ENCODE measurements at regions not wholly inside any gene's neighbourhood (a gene's known extent, or its start where the extent isn't known, plus 50 kb on each side); places are given as distances from the start of the nearest gene placed in this dataset.

GRCh38 chr4:28362169-28362568, 1501.5 kb downstream of the STIM2 start:
- H3K4me3 ChIP-seq (ENCODE audit: low read length in 3 of 3): no peak overlapping the region
- no peak for FAIRE-seq
- no peak overlapping the region for H3K9ac ChIP-seq (ENCODE audit: low read length in 3 of 3)
- intact Hi-C loops (cut with DNase I): no loop called here
- H3K4me1 ChIP-seq (ENCODE audit: control insufficient read depth in 2 of 3, insufficient read depth in 2 of 3, low read depth in 1 of 3, low read length in 3 of 3): no peaks in the 10 kb centered on the region
- no peak overlapping the region for H3K27ac ChIP-seq (ENCODE audit: low read depth in 2 of 2, low read length in 2 of 2)
- no peaks in the 10 kb centered on the region for H3K9me3 ChIP-seq (ENCODE audit: control insufficient read depth in 2 of 3, insufficient read depth in 1 of 3, low read length in 3 of 3)
- no peaks in the 10 kb centered on the region for H3K36me3 ChIP-seq (ENCODE audit: control insufficient read depth in 2 of 3, insufficient read depth in 3 of 3, low read length in 3 of 3)
- no peak for DNase-seq
- H3K27me3 ChIP-seq (ENCODE audit: control insufficient read depth, insufficient read depth, low read length): no peaks in the 10 kb centered on the region
- TF ChIP-seq CTCF (IDR thresholded peaks at IDR 0.05; ENCODE audit: borderline replicate concordance, extremely low read depth, insufficient read depth): no peak

GRCh38 chr4:28369499-28369898, 1508.9 kb downstream of the STIM2 start:
- Histone ChIP-seq H3K4me3 (ENCODE audit: low read length in 3 of 3) (no peak overlapping the region), H3K9ac (ENCODE audit: low read length in 3 of 3) (no peak overlapping the region), H3K27me3 (ENCODE audit: control insufficient read depth, insufficient read depth, low read length) (no peaks in the 10 kb centered on the region), H3K27ac (ENCODE audit: low read depth in 2 of 2, low read length in 2 of 2) (no peak overlapping the region), H3K9me3 (ENCODE audit: control insufficient read depth in 2 of 3, insufficient read depth in 1 of 3, low read length in 3 of 3) (no peaks in the 10 kb centered on the region), H3K36me3 (ENCODE audit: control insufficient read depth in 2 of 3, insufficient read depth in 3 of 3, low read length in 3 of 3) (no peaks in the 10 kb centered on the region), H3K4me1 (ENCODE audit: control insufficient read depth in 2 of 3, insufficient read depth in 2 of 3, low read depth in 1 of 3, low read length in 3 of 3) (no peaks in the 10 kb centered on the region)
- DNase-seq (no peak), FAIRE-seq (no peak)
- intact Hi-C loops (cut with DNase I): no loop called here
- TF ChIP-seq CTCF (IDR thresholded peaks at IDR 0.05; ENCODE audit: borderline replicate concordance, extremely low read depth, insufficient read depth): no peak

GRCh38 chr4:28373191-28373590, 1512.5 kb downstream of the STIM2 start:
- no peak for TF ChIP-seq CTCF (IDR thresholded peaks at IDR 0.05; ENCODE audit: borderline replicate concordance, extremely low read depth, insufficient read depth)
- Histone ChIP-seq H3K27ac (ENCODE audit: low read depth in 2 of 2, low read length in 2 of 2) (no peak overlapping the region), H3K4me3 (ENCODE audit: low read length in 3 of 3) (no peak overlapping the region), H3K36me3 (ENCODE audit: control insufficient read depth in 2 of 3, insufficient read depth in 3 of 3, low read length in 3 of 3) (no peaks in the 10 kb centered on the region), H3K9ac (ENCODE audit: low read length in 3 of 3) (no peak overlapping the region), H3K27me3 (ENCODE audit: control insufficient read depth, insufficient read depth, low read length) (no peaks in the 10 kb centered on the region), H3K9me3 (ENCODE audit: control insufficient read depth in 2 of 3, insufficient read depth in 1 of 3, low read length in 3 of 3) (no peaks in the 10 kb centered on the region), H3K4me1 (ENCODE audit: control insufficient read depth in 2 of 3, insufficient read depth in 2 of 3, low read depth in 1 of 3, low read length in 3 of 3) (no peaks in the 10 kb centered on the region)
- DNase-seq (no peak), FAIRE-seq (no peak)
- intact Hi-C loops (cut with DNase I): no loop called here

DNA sequence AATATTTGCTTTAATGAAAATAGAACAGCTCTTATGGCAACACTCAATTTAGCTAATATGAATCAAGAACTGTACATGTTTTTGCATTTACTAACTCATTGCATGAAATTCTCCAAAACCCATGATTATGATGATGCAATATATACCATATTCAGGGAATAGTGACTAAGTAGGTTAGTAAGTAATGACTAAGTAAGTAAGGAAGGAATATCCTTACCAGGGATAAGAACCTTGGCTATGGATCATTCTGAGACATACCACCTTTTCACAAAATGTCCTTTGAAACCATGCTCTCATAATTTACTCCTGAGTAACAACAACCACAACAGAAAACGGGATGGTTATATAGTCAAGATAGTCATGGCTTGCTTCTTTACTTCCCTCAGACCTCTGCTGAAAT, 1513.0 kb downstream of the STIM2 start:
- Histone ChIP-seq H3K9me3 (ENCODE audit: control insufficient read depth in 2 of 3, insufficient read depth in 1 of 3, low read length in 3 of 3) (no peaks in the 10 kb centered on the region), H3K4me3 (ENCODE audit: low read length in 3 of 3) (no peak overlapping the region), H3K4me1 (ENCODE audit: control insufficient read depth in 2 of 3, insufficient read depth in 2 of 3, low read depth in 1 of 3, low read length in 3 of 3) (no peaks in the 10 kb centered on the region), H3K27ac (ENCODE audit: low read depth in 2 of 2, low read length in 2 of 2) (no peak overlapping the region), H3K36me3 (ENCODE audit: control insufficient read depth in 2 of 3, insufficient read depth in 3 of 3, low read length in 3 of 3) (no peaks in the 10 kb centered on the region), H3K27me3 (ENCODE audit: control insufficient read depth, insufficient read depth, low read length) (no peaks in the 10 kb centered on the region), H3K9ac (ENCODE audit: low read length in 3 of 3) (no peak overlapping the region)
- FAIRE-seq: no peak
- TF ChIP-seq CTCF (IDR thresholded peaks at IDR 0.05; ENCODE audit: borderline replicate concordance, extremely low read depth, insufficient read depth): no peak
- no peak for DNase-seq
- intact Hi-C loops (cut with DNase I): no loop called here
